ENCODE measurements at regions not wholly inside any gene's neighbourhood (a gene's known extent, or its start where the extent isn't known, plus 50 kb on each side); places are given as distances from the start of the nearest gene placed in this dataset.
A peak's percentile ranks its signal among the peaks of the same experiment; 100 is the strongest.

GRCh38 chr7:69515495-69516212, 82.6 kb upstream of the AUTS2 start:
- H3K9me3 ChIP-seq, result no peaks in the 10 kb centered on the region
- no peak for ATAC-seq
- TF ChIP-seq POLR2AphosphoS5 (IDR thresholded peaks at IDR 0.05) (no peak), POLR2A (IDR thresholded peaks at IDR 0.05) (no peak), EP300 (IDR thresholded peaks at IDR 0.05) (no peak)
- WGBS, 2 donors (ENCODE audit: low coverage in 1 of 2), result 65 to 77% methylated on average over 5 to 6 of the region's 6 CpGs
- H3K27ac ChIP-seq, result no peak overlapping the region
- no peaks in the 10 kb centered on the region for H3K36me3 ChIP-seq
- no peak overlapping the region for H3K4me3 ChIP-seq
- no peaks in the 10 kb centered on the region for H3K27me3 ChIP-seq
- peaks cover 0 to 13% (median 0%) of the 10 kb centered on the region in 3 donors for H3K4me1 ChIP-seq

GRCh38 chr7:69516238-69516820, 81.9 kb upstream of the AUTS2 start:
- peaks cover 0 to 13% (median 0%) of the 10 kb centered on the region in 3 donors for H3K4me1 ChIP-seq
- H3K27me3 ChIP-seq, result no peaks in the 10 kb centered on the region
- 76 to 79% methylated on average over 9 of the region's 9 CpGs for WGBS, 2 donors (ENCODE audit: low coverage in 1 of 2)
- no peaks in the 10 kb centered on the region for H3K9me3 ChIP-seq
- TF ChIP-seq POLR2A (IDR thresholded peaks at IDR 0.05) (no peak), EP300 (IDR thresholded peaks at IDR 0.05) (no peak), POLR2AphosphoS5 (IDR thresholded peaks at IDR 0.05) (no peak), CTCF (IDR thresholded peaks at IDR 0.05) (no peak)
- no peaks in the 10 kb centered on the region for H3K36me3 ChIP-seq
- ATAC-seq, result no peak
- no peak overlapping the region for H3K4me3 ChIP-seq
- H3K27ac ChIP-seq, result no peak overlapping the region

GRCh38 chr7:69517985-69518704, 80.1 kb upstream of the AUTS2 start:
- Histone ChIP-seq H3K36me3 (no peaks in the 10 kb centered on the region), H3K27me3 (no peaks in the 10 kb centered on the region), H3K4me3 (no peak overlapping the region), H3K27ac (peak overlapping the region in 2 of 4 donors; percentile 25 to 39), H3K4me1 (peaks cover 0 to 13% (median 0%) of the 10 kb centered on the region in 3 donors), H3K9me3 (no peaks in the 10 kb centered on the region)
- WGBS, 2 donors (ENCODE audit: low coverage in 1 of 2), result 39 to 55% methylated on average over 11 to 13 of the region's 14 CpGs
- TF ChIP-seq CTCF (IDR thresholded peaks at IDR 0.05) (no peak), POLR2A (IDR thresholded peaks at IDR 0.05) (no peak), EP300 (IDR thresholded peaks at IDR 0.05) (no peak), POLR2AphosphoS5 (IDR thresholded peaks at IDR 0.05) (no peak)
- ATAC-seq, result no peak

GRCh38 chr7:69518705-69519077, 79.6 kb upstream of the AUTS2 start:
- Histone ChIP-seq H3K9me3 (no peaks in the 10 kb centered on the region), H3K36me3 (no peaks in the 10 kb centered on the region), H3K4me3 (no peak overlapping the region), H3K27me3 (no peaks in the 10 kb centered on the region), H3K4me1 (peaks cover 0 to 13% (median 0%) of the 10 kb centered on the region in 3 donors), H3K27ac (peak overlapping the region in 1 of 4 donors; percentile 25)
- ATAC-seq, result no peak
- no peak for TF ChIP-seq POLR2AphosphoS5 (IDR thresholded peaks at IDR 0.05)
- no peak for TF ChIP-seq POLR2A (IDR thresholded peaks at IDR 0.05)
- TF ChIP-seq EP300 (IDR thresholded peaks at IDR 0.05), result no peak
- TF ChIP-seq CTCF (IDR thresholded peaks at IDR 0.05), result no peak
- WGBS, 2 donors (ENCODE audit: low coverage in 1 of 2), result 60 to 69% methylated on average over 3 to 4 of the region's 4 CpGs

GRCh38 chr7:69526570-69526969, 71.7 kb upstream of the AUTS2 start:
- TF ChIP-seq CTCF (IDR thresholded peaks at IDR 0.05), result no peak
- no peak for TF ChIP-seq POLR2AphosphoS5 (IDR thresholded peaks at IDR 0.05)
- no peak for TF ChIP-seq EP300 (IDR thresholded peaks at IDR 0.05)
- no peak for TF ChIP-seq POLR2A (IDR thresholded peaks at IDR 0.05)
- no peak overlapping the region for H3K27ac ChIP-seq
- no peaks in the 10 kb centered on the region for H3K36me3 ChIP-seq
- H3K27me3 ChIP-seq, result no peaks in the 10 kb centered on the region
- no peaks in the 10 kb centered on the region for H3K9me3 ChIP-seq
- 94 to 96% methylated on average over 5 of the region's 5 CpGs for WGBS, 2 donors (ENCODE audit: low coverage in 1 of 2)
- H3K4me1 ChIP-seq, result no peaks in the 10 kb centered on the region
- ATAC-seq, result no peak
- no peak overlapping the region for H3K4me3 ChIP-seq

Measured in gastroesophageal sphincter (tissue), 4 donors.